ENCODE measurements at regions not wholly inside any gene's neighbourhood (a gene's known extent, or its start where the extent isn't known, plus 50 kb on each side); places are given as distances from the start of the nearest gene placed in this dataset.

DNA sequence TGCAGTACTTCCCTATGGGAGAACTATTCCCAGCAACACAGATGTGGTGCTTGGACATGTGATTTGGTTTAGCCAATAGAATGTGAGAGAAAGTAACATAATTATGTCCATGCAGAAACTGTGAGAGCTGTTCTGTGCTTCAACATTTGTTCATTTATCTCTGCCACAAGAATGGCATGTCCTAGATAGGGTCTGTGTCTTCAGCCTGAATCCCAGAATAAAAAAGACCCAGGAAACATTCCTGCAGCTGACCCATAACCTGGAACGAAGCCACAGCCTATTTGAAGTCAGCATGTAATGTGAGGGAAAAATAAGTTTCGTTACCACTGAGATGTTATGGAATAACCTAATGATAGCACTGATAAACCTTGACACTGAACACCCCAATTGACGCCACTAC is 552.0 kb upstream of the USP24 start:
- Histone ChIP-seq H3K79me2 (ENCODE audit: control insufficient read depth in 1 of 2, insufficient read depth in 2 of 2, low read length in 2 of 2) (no peaks in the 10 kb centered on the region), H3K4me1 (replicated peaks in 1 of 4; ENCODE audit: control insufficient read depth in 3 of 4, insufficient read depth in 4 of 4, low read length in 3 of 4) (no peaks in the 10 kb centered on the region), H3K18ac (ENCODE audit: extremely low read depth, low read length) (no peak overlapping the region), H2BK5ac (ENCODE audit: low read depth, low read length) (no peak overlapping the region), H2BK15ac (ENCODE audit: low read length) (no peak overlapping the region), H2AFZ (ENCODE audit: low read length) (no peak overlapping the region), H3K36me3 (ENCODE audit: control insufficient read depth in 2 of 4, insufficient read depth in 4 of 4, low read length in 3 of 4) (no peaks in the 10 kb centered on the region), H3K79me1 (ENCODE audit: low read depth, low read length) (no peaks in the 10 kb centered on the region), H2AK5ac (ENCODE audit: low read depth, low read length) (no peak overlapping the region), H3K23me2 (ENCODE audit: low read depth, low read length) (no peaks in the 10 kb centered on the region), H2BK120ac (replicated peaks; ENCODE audit: low read depth, low read length) (no peak overlapping the region), H3K9ac (replicated peaks in 1 of 4; ENCODE audit: extremely low read depth in 1 of 4, low read depth in 3 of 4, low read length in 3 of 4) (no peak overlapping the region), H4K8ac (ENCODE audit: extremely low read depth, insufficient read depth, low read length) (no peak overlapping the region), H3K4me2 (ENCODE audit: insufficient read depth in 1 of 2, low read depth in 2 of 2, low read length in 2 of 2) (no peak overlapping the region), H3K4ac (replicated peaks; ENCODE audit: insufficient read length, low read depth, low read length) (no peak overlapping the region), H4K91ac (replicated peaks; ENCODE audit: insufficient read length, low read length) (no peak overlapping the region), H3K27ac (ENCODE audit: low read depth, low read length) (no peak overlapping the region), H4K5ac (ENCODE audit: insufficient read length, low read depth, low read length) (no peak overlapping the region), H3K23ac (ENCODE audit: insufficient read length) (no peak overlapping the region), H2BK20ac (ENCODE audit: low read length) (no peak overlapping the region), H3K14ac (ENCODE audit: insufficient read length) (no peak overlapping the region), H3K4me3 (ENCODE audit: extremely low read depth in 1 of 4, insufficient read depth in 2 of 4, low read depth in 3 of 4, low read length in 4 of 4) (no peak overlapping the region), H3K9me3 (ENCODE audit: insufficient read depth in 2 of 2, low read depth in 1 of 2, low read length in 1 of 2) (no peaks in the 10 kb centered on the region), H3K27me3 (replicated peaks in 1 of 4; ENCODE audit: control insufficient read depth in 3 of 4, extremely low read depth in 1 of 4, insufficient read depth in 3 of 4, low read length in 3 of 4) (no peaks in the 10 kb centered on the region), H2BK12ac (ENCODE audit: low read depth, low read length) (no peak overlapping the region), H4K20me1 (replicated peaks in 1 of 2; ENCODE audit: control insufficient read depth in 1 of 2, insufficient read depth in 2 of 2, low read length in 2 of 2) (no peaks in the 10 kb centered on the region), H3K56ac (replicated peaks; ENCODE audit: insufficient read length, low read depth, low read length) (no peak overlapping the region)
- 89% methylated on average over 3 of the region's 3 CpGs; no CpG with 5 or more reads in 1 of the 2 experiments for WGBS, 2 experiments (ENCODE audit: extremely low coverage in 1 of 2, insufficient coverage in 1 of 2, insufficient read length in 1 of 2, insufficient replicate concordance in 2 of 2, low coverage in 1 of 2, low lambda C conversion rate in 2 of 2, missing lambda C conversion rate in 1 of 2)
- ChIA-PET POLR2A (ENCODE audit: partially characterized antibody) (no interaction called here), CTCF (ENCODE audit: partially characterized antibody) (no interaction called here)
- DNase-seq (ENCODE audit: low read depth in 1 of 2, low spot score in 2 of 2), result no peak
- no peak for FAIRE-seq
- TF ChIP-seq RAD21 (IDR thresholded peaks at IDR 0.05 in 1 of 2, conservative IDR thresholded peaks at IDR 0.05 in 1 of 2; ENCODE audit: low read depth in 2 of 2, low read length in 2 of 2), result no peak
- TF ChIP-seq BRCA1 (IDR thresholded peaks at IDR 0.05; ENCODE audit: low read depth, low read length), result no peak
- no peak for TF ChIP-seq CHD2 (IDR thresholded peaks at IDR 0.05; ENCODE audit: low read length)
- no peak for TF ChIP-seq TAF1 (IDR thresholded peaks at IDR 0.05; ENCODE audit: low read depth, low read length)
- TF ChIP-seq TEAD4 (IDR thresholded peaks at IDR 0.05; ENCODE audit: low read depth, low read length), result no peak
